B cell (primary cell): ENCODE measurements at regions not wholly inside any gene's neighbourhood (a gene's known extent, or its start where the extent isn't known, plus 50 kb on each side); places are given as distances from the start of the nearest gene placed in this dataset.

Experiments
- ATAC-seq: fragments of 200-7000 bp; cut with Tn5 transposase; one replicate; pipeline ENCODE4 v1.10.0; 2021; ENCODE audit warnings: low read depth, mild to moderate bottlenecking, moderate number of reproducible peaks, moderate library complexity
- CTCF ChIA-PET: fragments of 350-600 bp; sonication (Branson Sonifier 250); formaldehyde crosslinking; loops from one replicate; lab custom pipeline; 2021; ENCODE audit warnings: antibody characterized with exemption, inconsistent platforms; lab: Charles Lee
- POLR2A ChIA-PET: fragments of 350-600 bp; sonication (Branson Sonifier 250); formaldehyde crosslinking; loops from one replicate; lab custom pipeline; 2021; ENCODE audit warnings: antibody characterized with exemption; lab: Charles Lee
- DNase-seq: peaks from one replicate; pipeline ENCODE4 v3.0.0; 2013
- H2AFZ ChIP-seq: 2 replicates; pipeline ENCODE4 v1.6.1; 2012; ENCODE audit warnings: mild to moderate bottlenecking, low read depth, low read length; ENCODE audit not compliant: insufficient read depth, poor library complexity, severe bottlenecking
- H3K27ac ChIP-seq, 2 donors: 1 replicate in 1 of 2; 2 replicates in 1 of 2; pipeline ENCODE4 v1.5.1; 2012 to 2013; ENCODE audit warnings: low read length in 2 of 2, mild to moderate bottlenecking in 2 of 2, moderate library complexity in 1 of 2
- H3K27me3 ChIP-seq, 4 experiments: fragments of 200-600 bp in 1 of 4; sonication (generic) in 1 of 4; replicated peaks in 1 of 4; 1 replicate in 2 of 4; 2 replicates in 2 of 4; pipeline versions ENCODE4 v1.6.1 to v1.7.0; 2013 to 2016; ENCODE audit warnings: low read length in 3 of 4, mild to moderate bottlenecking in 2 of 4, mixed read lengths in 1 of 4, moderate library complexity in 1 of 4; ENCODE audit not compliant: insufficient read depth in 4 of 4, control insufficient read depth in 3 of 4; ENCODE audit errors: control extremely low read depth in 1 of 4
- H3K36me3 ChIP-seq, 2 experiments: replicated peaks in 1 of 2; 1 replicate in 1 of 2; 2 replicates in 1 of 2; pipeline versions ENCODE4 v1.6.1 to v1.7.1; 2013; ENCODE audit warnings: low read length in 1 of 2; ENCODE audit not compliant: insufficient read depth in 2 of 2, control insufficient read depth in 1 of 2; ENCODE audit errors: control extremely low read depth in 1 of 2, extremely low read depth in 1 of 2
- H3K4me1 ChIP-seq, 2 donors: fragments of 200-600 bp in 1 of 2; sonication (generic) in 1 of 2; 1 replicate in 1 of 2; 2 replicates in 1 of 2; pipeline versions ENCODE4 v1.5.1 to v1.6.1; 2013 to 2017; ENCODE audit warnings: low read length in 2 of 2; ENCODE audit not compliant: control insufficient read depth in 2 of 2, insufficient read depth in 2 of 2
- H3K4me2 ChIP-seq: replicated peaks from 2 replicates; pipeline ENCODE3; 2012; ENCODE audit warnings: mild to moderate bottlenecking, low read depth, low read length; ENCODE audit not compliant: poor library complexity, severe bottlenecking
- H3K4me3 ChIP-seq, 5 experiments: fragments of 200-600 bp in 1 of 5; sonication (generic) in 1 of 5; 1 replicate in 3 of 5; 2 replicates in 2 of 5; pipeline versions ENCODE4 v1.5.1 to v1.7.0; 2011 to 2016; ENCODE audit warnings: low read length in 4 of 5, mild to moderate bottlenecking in 4 of 5, low read depth in 2 of 5, control low read depth in 1 of 5, moderate library complexity in 1 of 5; ENCODE audit not compliant: insufficient read depth in 1 of 5; ENCODE audit errors: control extremely low read depth in 1 of 5, extremely low read depth in 1 of 5
- H3K79me2 ChIP-seq: fragments of 200-600 bp; sonication (generic); one replicate; pipeline ENCODE4 v1.6.0; 2016; ENCODE audit warnings: low read length; ENCODE audit not compliant: control insufficient read depth, insufficient read depth
- H3K9ac ChIP-seq: fragments of 200-600 bp; sonication (generic); 2 replicates; pipeline ENCODE4 v1.6.1; 2017; ENCODE audit warnings: mild to moderate bottlenecking, low read length, moderate library complexity
- H3K9me3 ChIP-seq, 3 donors: one replicate each; pipeline versions ENCODE4 v1.6.1 to v1.7.1; 2013; ENCODE audit warnings: low read length in 2 of 3; ENCODE audit not compliant: control insufficient read depth in 2 of 3, insufficient read depth in 1 of 3; ENCODE audit errors: control extremely low read depth in 1 of 3
- H4K20me1 ChIP-seq: 2 replicates; pipeline ENCODE4 v1.6.0; 2012; ENCODE audit warnings: mild to moderate bottlenecking, low read length; ENCODE audit not compliant: insufficient read depth, control insufficient read depth, poor library complexity, severe bottlenecking
- H3K27ac Mint-ChIP-seq: one replicate; pipeline ENCODE4 v1.8.0; 2021; ENCODE audit warnings: mixed read lengths
- H3K27me3 Mint-ChIP-seq: one replicate; pipeline ENCODE4 v1.8.0; 2021; ENCODE audit warnings: mixed read lengths
- H3K4me1 Mint-ChIP-seq: one replicate; pipeline ENCODE4 v1.8.0; 2021; ENCODE audit warnings: mixed read lengths
- H3K4me3 Mint-ChIP-seq: one replicate; pipeline ENCODE4 v1.8.0; 2021; ENCODE audit warnings: mixed read lengths
- H3K9me3 Mint-ChIP-seq: one replicate; pipeline ENCODE4 v1.8.0; 2022; ENCODE audit warnings: mixed read lengths; ENCODE audit not compliant: insufficient read depth
- CTCF ChIP-seq: fragments of 200-600 bp; IDR thresholded peaks from one replicate; pipeline ENCODE4 v1.8.0; 2022; ENCODE audit warnings: antibody characterized with exemption, mild to moderate bottlenecking
- EZH2 ChIP-seq: IDR thresholded peaks from 2 replicates; pipeline ENCODE4 v1.6.1; 2012; ENCODE audit warnings: borderline replicate concordance, low read depth, mild to moderate bottlenecking, moderate library complexity, low read length; ENCODE audit not compliant: insufficient read depth, poor library complexity, severe bottlenecking
- WGBS: methylation state at CpG from one replicate; pipeline ENCODE4 v1.1.5; 2013; ENCODE audit warnings: missing lambda C conversion rate; ENCODE audit not compliant: insufficient coverage; 5-methylcytosine and 5-hydroxymethylcytosine counted together
- intact Hi-C: fragments of 100-400 bp; cut with micrococcal nuclease; formaldehyde crosslinking; loops from one replicate; pipeline ENCODE4 v1.10.0; 2022

GRCh38 chr13:87893186-87893585, 222.0 kb downstream of the SLITRK5 start:
- H3K27ac Mint-ChIP-seq = no peak overlapping the region
- intact Hi-C loops = no loop called here
- Histone ChIP-seq H3K4me1 (no peaks in the 10 kb centered on the region), H3K36me3 (no peaks in the 10 kb centered on the region), H3K27me3 (no peaks in the 10 kb centered on the region), H3K27ac (no peak overlapping the region), H3K79me2 (no peaks in the 10 kb centered on the region), H4K20me1 (no peaks in the 10 kb centered on the region), H3K4me3 (no peak overlapping the region), H3K9me3 (peaks cover 0 to 3% (median 0%) of the 10 kb centered on the region in 3 donors), H3K4me2 (no peak overlapping the region), H3K9ac (no peak overlapping the region), H2AFZ (no peak overlapping the region)
- H3K9me3 Mint-ChIP-seq = peaks cover 3% of the 10 kb centered on the region
- H3K4me3 Mint-ChIP-seq = no peak overlapping the region
- TF ChIP-seq CTCF (no peak), EZH2 (no peak)
- CTCF ChIA-PET = no interaction called here
- POLR2A ChIA-PET = no interaction called here
- H3K4me1 Mint-ChIP-seq = no peaks in the 10 kb centered on the region
- no peak for DNase-seq
- ATAC-seq = no peak
- H3K27me3 Mint-ChIP-seq = no peaks in the 10 kb centered on the region

GRCh38 chr13:87894059-87894458, 222.9 kb downstream of the SLITRK5 start:
- DNase-seq = no peak
- Histone ChIP-seq H3K4me1 (no peaks in the 10 kb centered on the region), H3K4me3 (no peak overlapping the region), H3K4me2 (no peak overlapping the region), H2AFZ (no peak overlapping the region), H4K20me1 (no peaks in the 10 kb centered on the region), H3K9me3 (peaks cover 0 to 3% (median 0%) of the 10 kb centered on the region in 3 donors), H3K27me3 (no peaks in the 10 kb centered on the region), H3K27ac (no peak overlapping the region), H3K36me3 (no peaks in the 10 kb centered on the region), H3K79me2 (no peaks in the 10 kb centered on the region), H3K9ac (no peak overlapping the region)
- CTCF ChIA-PET = no interaction called here
- POLR2A ChIA-PET = no interaction called here
- peaks cover 3% of the 10 kb centered on the region for H3K9me3 Mint-ChIP-seq
- no peak overlapping the region for H3K4me3 Mint-ChIP-seq
- TF ChIP-seq CTCF (no peak), EZH2 (no peak)
- ATAC-seq = no peak
- H3K4me1 Mint-ChIP-seq = no peaks in the 10 kb centered on the region
- no peaks in the 10 kb centered on the region for H3K27me3 Mint-ChIP-seq
- no peak overlapping the region for H3K27ac Mint-ChIP-seq
- intact Hi-C loops = no loop called here
- WGBS = no CpG with 5 or more reads among the region's 2 CpGs
